HG02981 (cell line): ENCODE measurements at regions not wholly inside any gene's neighbourhood (a gene's known extent, or its start where the extent isn't known, plus 50 kb on each side); places are given as distances from the start of the nearest gene placed in this dataset.
"Not testable (repeated sequence)": the region's sequence is repeated elsewhere in the genome, so short reads cannot be mapped to it uniquely, and the experiment has no call there.

Experiments
- ATAC-seq: cut with Tn5 transposase; IDR thresholded peaks from one replicate; pipeline ENCODE4 v1.9.1; 2021; ENCODE audit warnings: mild to moderate bottlenecking, moderate library complexity; ENCODE audit not compliant: unreplicated experiment

DNA sequence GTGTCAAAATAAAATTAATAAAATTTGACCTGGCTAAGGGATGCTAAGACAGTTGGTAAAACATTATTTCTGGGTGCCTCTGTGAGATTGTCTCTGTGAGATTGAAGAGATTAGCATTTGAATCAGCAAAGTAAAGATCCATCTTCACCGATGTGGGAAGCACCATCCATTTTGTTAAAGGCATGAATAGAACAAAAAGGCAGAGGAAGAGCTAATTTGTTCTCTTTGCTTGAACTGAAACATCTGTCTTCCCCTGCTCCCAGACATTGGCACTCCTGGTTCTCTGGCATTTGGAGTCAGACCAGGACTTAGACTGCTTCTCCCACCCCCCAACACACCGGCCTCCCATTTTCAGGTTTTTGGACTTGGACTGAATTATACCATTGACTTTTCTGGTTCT is 603.8 kb upstream of the LINC00305 start:
- no peak for ATAC-seq

DNA sequence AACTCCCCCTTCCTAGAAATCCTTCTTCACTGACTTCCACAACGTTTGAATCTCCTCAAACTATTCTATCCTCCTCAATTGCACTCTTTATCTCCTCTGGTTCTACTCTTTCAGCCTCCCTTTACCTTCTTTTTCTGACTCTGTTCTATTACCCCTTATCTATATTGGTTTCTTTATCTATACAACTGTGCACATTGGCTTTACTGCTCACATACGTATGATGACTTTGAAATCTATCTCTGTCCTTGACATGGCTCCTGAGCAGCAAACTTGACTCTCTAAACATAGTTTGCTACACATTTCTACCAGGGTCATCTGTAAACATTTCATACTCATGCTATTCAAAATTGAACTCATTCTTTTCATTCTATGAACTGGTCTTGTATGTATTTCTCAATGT is 601.0 kb upstream of the LINC00305 start:
- ATAC-seq = no peak

GRCh38 chr18:64747803-64748202 is 598.9 kb upstream of the LINC00305 start:
- no peak for ATAC-seq

DNA sequence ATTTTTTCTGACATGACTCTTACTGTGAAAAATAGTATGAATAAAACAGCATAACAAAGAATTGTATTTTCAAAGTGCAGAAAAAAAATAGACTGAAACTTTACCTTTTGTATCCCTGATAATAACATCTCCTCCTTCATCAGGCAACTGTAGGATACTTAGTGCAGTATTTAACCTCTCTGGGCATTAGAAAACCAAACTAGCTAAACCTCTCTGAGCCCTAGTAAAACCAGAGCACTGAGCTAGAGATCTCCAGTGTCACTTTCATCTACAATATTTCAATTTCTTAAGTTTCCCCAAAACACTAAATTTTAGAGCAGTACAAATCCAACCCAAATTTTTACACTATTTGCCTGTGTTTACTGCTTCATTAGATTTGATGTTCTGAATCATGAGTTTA is 594.0 kb upstream of the LINC00305 start:
- no peak for ATAC-seq

- ATAC-seq = no peak
Measured at GRCh38 chr18:64734063-64734462, 585.2 kb upstream of the LINC00305 start.

DNA sequence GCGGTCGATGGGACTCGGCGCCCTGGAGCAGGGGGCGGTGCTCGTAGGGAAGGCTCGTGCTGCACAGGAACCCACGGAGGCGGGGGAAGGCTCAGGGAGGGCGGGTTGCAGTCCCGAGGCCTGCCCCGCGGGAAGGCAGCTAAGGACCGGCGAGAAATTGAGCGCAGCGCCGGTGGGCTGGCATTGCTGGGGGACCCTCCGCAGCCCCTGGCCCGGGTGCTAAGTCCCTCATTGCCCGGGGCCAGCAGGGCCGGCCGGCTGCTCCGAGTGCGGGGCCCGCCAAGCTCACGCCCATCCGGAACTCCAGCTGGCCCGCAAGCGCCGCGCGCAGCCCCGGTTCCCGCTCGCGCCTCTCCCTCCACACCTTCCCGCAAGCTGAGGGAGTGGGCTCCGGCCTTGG is 576.8 kb upstream of the LINC00305 start:
- not testable (repeated sequence) for ATAC-seq

GRCh38 chr18:64720781-64721464 is 572.0 kb upstream of the LINC00305 start:
- no peak for ATAC-seq

DNA sequence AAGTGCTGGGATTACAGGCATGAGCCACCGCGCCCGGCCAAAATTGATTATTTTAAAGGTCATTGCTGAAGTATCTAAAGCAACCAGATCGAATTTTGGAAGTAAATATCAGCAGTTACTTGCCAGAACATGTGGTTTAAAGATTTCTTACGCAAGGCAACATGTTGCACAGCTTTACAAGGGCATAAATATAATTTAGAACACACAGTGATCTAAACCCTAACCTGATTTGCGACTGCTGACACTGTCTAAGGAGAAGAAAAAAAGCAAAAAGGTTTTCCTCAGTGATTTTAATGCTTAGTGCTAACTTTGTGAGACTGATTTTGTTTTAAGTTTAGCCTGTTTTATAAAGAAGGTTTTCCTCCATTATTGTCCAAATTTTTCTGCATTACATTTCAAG is 569.9 kb upstream of the LINC00305 start:
- no peak for ATAC-seq

DNA sequence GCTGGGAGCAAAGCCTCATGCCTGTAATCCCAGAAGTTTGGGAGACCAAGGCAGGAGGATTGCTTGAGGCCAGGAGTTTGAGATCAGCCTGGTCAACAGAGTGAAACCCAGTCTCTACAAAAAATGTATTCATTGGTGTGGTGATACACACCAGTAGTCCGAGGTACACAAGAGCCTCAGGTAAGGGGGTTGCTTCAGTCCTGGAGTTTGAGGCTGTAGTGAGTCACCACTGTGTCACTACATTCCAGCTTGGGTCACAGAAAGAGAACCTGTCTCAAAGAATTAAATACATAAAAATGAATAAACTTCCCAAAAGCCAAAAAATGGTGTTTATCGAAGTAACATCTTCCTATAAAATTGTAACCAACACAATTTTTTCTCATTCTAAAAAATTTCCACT is 568.1 kb upstream of the LINC00305 start:
- ATAC-seq = no peak

GRCh38 chr18:64714086-64714485 is 565.2 kb upstream of the LINC00305 start:
- ATAC-seq = no peak

DNA sequence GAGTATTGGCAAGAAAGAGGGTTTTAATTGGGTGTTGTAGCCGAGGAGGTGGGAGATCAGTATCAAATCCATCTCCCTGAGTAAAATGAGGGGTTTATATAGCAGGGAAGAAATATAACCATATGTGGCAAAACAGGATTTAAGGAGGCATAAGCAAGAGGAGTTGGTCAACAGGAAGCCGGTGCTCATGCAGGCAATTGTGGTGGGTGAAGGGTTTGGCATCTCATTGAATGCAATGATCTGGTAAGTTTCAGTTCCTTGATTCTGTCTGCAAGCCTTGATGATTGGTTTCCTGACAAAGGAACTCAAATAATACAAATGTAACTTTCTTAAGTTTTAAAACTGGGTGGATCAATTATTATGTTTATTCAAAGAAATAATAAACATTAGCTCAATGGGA is 564.4 kb upstream of the LINC00305 start:
- ATAC-seq = peak; percentile 99

- no peak for ATAC-seq
Measured at GRCh38 chr18:64712035-64712434, 563.1 kb upstream of the LINC00305 start.

DNA sequence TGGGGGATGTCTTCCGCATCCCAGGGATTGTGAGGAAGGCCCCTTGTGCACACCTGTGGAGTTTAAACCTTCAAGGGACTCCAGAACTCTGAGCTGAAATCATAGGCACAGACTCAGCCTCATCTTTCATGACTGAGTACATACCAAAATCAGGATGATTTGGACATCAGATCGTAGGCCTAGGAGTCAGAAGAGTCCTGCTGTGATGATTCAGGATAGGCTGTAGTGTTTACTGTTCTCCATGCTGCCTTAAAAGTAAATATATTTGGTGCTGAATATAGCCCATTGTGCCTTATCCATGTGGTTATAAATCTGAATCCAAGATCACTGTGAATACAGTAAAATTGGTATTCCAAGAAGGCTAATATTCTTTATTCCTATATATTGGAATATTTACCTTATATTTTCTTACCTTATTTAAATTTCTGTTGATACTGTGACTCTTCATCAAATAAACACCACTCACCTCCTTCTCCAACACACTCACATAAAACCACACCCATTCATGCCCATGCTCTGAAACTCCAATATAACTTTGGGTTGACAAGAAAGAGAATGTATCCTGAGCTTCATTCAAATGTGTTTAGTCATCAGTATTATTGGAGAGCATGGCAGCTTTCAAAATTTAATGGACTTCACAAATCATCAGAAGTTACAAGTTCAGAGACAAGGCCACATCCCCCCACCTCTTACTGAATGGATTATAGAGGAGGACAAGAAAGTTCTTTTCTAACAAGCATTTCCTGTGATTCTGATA is 561.4 kb upstream of the LINC00305 start:
- no peak for ATAC-seq

DNA sequence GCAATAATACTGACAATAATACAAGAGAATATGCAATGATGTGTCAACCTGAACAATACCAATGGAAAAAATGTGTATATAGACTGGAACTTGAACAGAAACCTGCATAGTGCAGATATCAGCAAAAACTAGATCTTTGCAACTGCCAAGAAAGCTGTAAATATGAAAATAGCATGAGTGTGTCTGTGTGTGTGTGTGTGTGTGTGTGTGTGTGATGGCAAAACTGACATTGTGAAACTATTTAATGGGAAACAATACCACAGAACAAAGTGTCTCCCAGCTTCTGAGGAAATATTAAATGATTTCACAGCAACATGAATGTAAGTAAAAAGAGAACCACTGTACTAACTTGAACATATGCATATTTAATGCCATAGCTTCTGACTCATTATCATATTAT is 558.2 kb upstream of the LINC00305 start:
- ATAC-seq = no peak

DNA sequence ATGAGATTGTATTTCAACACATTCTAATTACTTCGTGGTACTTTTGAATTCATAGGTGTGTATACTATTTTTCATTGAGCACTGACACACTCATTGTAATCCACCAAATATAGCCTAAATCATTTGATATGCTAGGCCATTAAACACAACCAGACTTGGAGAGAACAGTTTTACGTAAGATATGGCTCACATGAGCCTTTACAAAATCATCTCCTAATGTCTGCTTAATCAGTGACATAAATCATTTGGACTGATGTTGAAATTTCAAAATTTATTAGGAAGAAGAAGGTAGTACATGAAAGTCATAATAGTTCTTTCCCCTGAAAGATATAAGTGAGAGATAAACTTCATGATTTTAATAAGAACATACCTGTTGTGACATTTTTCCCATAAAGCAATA is 550.2 kb upstream of the LINC00305 start:
- no peak for ATAC-seq

DNA sequence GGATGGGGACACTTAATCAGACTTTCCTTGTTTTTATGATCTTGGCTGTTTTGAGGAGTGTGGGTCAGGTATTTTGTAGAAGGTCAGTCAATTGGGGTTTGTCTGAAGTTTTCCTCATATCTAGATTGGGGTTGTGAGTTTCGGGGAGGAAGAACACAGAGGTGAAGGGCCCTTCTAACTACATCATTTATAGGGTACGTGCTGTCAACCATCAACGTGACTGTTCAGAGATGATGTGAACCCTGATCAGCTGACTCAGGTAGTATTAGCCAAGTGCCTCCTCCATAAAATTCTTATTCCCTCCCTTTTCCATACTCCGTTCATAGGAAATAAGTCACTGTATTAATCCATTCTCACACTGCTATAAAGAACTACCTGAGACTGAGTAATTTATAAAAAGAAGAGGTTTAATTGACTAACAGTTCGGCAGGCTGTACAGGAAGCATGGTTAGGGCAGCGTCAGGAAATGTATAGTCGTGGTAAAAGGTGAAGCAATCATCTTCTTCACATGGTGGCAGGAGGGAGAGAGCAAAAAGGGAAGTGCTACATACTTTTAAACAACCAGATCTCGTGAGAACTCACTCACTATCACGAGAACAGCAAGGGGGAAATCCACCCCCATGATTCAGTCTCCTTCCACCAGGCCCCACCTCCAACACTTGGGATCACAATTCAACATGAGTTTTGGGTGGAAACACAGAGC is 547.1 kb upstream of the LINC00305 start:
- no peak for ATAC-seq

GRCh38 chr18:64693766-64694165 is 544.9 kb upstream of the LINC00305 start:
- no peak for ATAC-seq

DNA sequence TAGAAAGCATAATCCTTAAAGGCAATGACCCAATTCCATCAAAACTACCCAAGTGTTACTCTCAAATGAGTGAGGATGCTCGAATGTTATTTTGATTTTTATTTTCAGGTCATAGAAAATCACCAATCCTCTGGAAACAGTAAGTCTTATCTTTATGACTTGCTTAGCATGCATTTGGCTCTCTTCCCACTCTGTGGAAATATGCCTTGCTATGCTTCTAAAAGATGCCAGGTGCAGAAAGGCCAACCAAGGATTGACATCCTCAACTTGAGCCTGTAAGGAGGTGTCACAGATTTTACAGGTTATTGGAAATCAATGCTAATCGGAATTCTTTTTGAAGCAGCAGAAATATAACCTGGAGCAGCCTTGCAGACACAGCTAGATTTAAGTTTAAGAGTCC is 543.9 kb upstream of the LINC00305 start:
- ATAC-seq = no peak

- no peak for ATAC-seq
Measured at GRCh38 chr18:64679121-64679520, 530.2 kb upstream of the LINC00305 start.

DNA sequence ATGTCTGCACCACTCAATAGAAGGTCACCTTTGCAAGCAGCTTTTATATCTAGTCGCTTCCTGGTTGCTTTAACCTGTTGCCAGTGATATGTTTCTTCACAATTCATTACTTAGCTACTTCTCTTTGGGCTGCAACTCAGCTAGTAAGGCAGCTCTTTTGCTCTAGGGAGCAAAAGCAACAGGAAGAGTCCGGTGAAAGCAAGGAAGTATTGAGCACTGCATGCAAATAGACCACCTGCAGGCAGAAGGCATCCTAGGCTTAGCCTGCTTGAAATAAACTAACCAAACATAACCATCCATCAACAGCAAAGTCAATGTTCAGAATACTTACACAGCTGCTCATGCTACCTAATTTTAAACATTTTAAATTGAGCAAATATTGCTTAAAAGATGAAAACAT is 529.2 kb upstream of the LINC00305 start:
- no peak for ATAC-seq

DNA sequence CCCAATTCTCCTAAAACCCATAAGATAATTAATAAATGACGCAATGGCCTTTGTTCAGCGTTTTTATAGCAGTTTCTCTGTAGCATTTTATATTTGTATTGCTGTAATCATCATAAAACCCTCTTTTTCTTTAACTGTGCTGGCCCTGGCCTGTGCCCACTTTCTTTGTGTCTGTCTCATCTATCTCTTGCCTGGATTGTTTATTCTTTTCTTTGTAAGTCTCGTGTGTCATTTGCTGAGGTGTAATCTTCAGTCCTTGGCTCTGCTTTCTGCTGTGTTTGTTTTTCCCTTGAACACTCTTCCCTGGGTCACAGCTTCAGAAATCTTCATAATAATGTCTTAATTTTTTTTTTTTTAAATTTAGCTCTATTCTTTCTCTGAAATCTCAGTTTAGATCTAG is 525.8 kb upstream of the LINC00305 start:
- ATAC-seq = no peak

DNA sequence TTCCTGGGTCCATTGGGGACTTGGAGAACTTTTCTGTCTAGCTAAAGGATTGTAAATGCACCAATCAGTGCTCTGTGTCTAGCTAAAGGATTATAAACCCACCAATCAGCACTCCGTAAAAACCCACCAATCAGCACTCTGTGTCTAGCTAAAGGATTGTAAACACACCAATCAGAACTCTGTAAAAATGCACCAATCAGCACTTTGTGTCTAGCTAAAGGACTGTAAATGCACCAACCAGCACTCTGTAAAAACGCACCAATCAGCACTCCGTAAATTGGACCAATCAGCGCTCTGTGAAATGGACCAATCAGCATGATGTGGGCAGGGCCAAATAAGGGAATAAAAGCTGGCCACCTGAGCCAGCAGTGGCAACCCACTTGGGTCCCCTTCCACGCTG is 522.4 kb upstream of the LINC00305 start:
- ATAC-seq = not testable (repeated sequence)
